ENCODE measurements at regions not wholly inside any gene's neighbourhood (a gene's known extent, or its start where the extent isn't known, plus 50 kb on each side); places are given as distances from the start of the nearest gene placed in this dataset.
"Not testable (repeated sequence)": the region's sequence is repeated elsewhere in the genome, so short reads cannot be mapped to it uniquely, and the experiment has no call there.

DNA sequence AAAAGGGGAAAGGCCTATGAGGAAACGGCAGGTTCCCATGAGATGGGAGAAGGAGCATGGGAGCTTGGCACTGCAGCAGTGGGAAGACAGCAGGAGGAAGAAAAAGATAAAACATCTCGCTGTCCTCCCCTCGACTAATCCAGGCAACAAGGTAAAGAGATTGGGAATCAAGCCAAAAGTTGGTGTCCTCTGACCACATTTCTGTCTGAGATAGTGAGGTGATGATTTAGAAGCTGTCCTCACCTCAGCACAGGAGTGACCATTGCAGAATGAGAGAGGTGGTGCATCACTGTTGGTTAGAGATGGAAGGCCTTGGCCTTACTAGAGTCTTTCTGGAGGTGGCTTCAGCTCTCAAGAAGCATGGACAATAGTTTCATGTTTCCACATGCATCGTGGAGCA lies 226.6 kb upstream of the CCDC54 start:
- no peaks in the 10 kb centered on the region for H3K4me1 ChIP-seq (ENCODE audit: insufficient read depth, low read length)
- H3K36me3 ChIP-seq (ENCODE audit: insufficient read depth, low read length): no peaks in the 10 kb centered on the region
- peaks cover under 1% of the 10 kb centered on the region; the same call in 1 of the 2 replicates for H3K9me3 ChIP-seq (ENCODE audit: insufficient read depth, low read depth, low read length)
- WGBS: 97% methylated on average over 4 of the region's 4 CpGs
- H3K27me3 ChIP-seq (ENCODE audit: insufficient read depth, low read length): no peaks in the 10 kb centered on the region
- H3K4me3 ChIP-seq (ENCODE audit: low read length): no peak overlapping the region
- H3K27ac ChIP-seq (ENCODE audit: low read depth, low read length): no peak overlapping the region
- H3K9ac ChIP-seq (ENCODE audit: low read depth, low read length): no peak overlapping the region

DNA sequence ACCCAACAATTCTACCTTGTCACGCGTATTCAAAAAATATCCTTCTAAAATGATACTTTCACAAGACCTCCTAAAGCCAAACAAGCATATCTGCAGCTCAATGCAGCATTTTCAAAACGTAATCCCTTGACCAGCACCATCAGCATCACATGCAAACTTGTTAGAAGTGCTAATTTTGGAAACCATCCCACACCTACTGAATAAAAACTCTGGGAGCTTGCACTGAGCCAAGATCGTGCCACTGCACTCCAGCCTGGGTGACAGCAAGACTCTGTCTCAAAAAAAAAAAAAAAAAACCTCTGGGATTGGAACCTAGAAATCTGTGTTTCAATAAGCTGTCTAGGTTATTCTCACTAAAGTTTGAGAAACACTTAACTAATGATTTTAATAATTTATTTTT lies 223.3 kb upstream of the CCDC54 start:
- WGBS: 93% methylated on average over 4 of the region's 4 CpGs

DNA sequence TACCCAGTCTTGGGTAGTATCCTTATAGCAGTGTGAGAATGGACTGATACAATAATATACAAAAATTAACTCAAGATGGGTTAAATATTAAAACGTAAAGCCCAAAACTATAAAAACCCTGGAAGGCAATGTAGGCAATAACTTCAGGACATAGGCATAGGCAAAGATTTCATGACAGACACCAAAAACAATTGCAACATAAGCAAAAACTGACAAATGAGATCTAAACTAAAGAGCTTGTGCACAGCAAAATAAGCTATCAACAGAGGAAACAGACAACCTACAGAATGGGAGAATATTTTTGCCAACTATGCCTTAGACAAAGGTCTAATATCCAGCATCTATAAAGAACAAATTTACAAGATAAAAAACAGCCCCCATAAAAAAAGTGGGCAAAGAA lies 204.8 kb upstream of the CCDC54 start:
- H3K36me3 ChIP-seq (ENCODE audit: insufficient read depth, low read length): no peaks in the 10 kb centered on the region
- WGBS: 86% methylated on average over 1 of the region's 1 CpG
- no peak overlapping the region for H3K9ac ChIP-seq (ENCODE audit: low read depth, low read length)
- no peak overlapping the region for H3K27ac ChIP-seq (ENCODE audit: low read depth, low read length)
- no peaks in the 10 kb centered on the region for H3K4me1 ChIP-seq (ENCODE audit: insufficient read depth, low read length)
- no peaks in the 10 kb centered on the region for H3K27me3 ChIP-seq (ENCODE audit: insufficient read depth, low read length)
- no peak overlapping the region for H3K4me3 ChIP-seq (ENCODE audit: low read length)
- peaks cover 17% of the 10 kb centered on the region; the same call in 1 of the 2 replicates for H3K9me3 ChIP-seq (ENCODE audit: insufficient read depth, low read depth, low read length)

More for the DNA sequence above, 223.3 kb upstream of the CCDC54 start:
- Histone ChIP-seq H3K9ac (ENCODE audit: low read depth, low read length) (no peak overlapping the region), H3K27me3 (ENCODE audit: insufficient read depth, low read length) (no peaks in the 10 kb centered on the region), H3K9me3 (ENCODE audit: insufficient read depth, low read depth, low read length) (peaks cover 17% of the 10 kb centered on the region; the same call in 1 of the 2 replicates), H3K36me3 (ENCODE audit: insufficient read depth, low read length) (no peaks in the 10 kb centered on the region), H3K4me1 (ENCODE audit: insufficient read depth, low read length) (no peaks in the 10 kb centered on the region), H3K27ac (ENCODE audit: low read depth, low read length) (no peak overlapping the region), H3K4me3 (ENCODE audit: low read length) (no peak overlapping the region)

DNA sequence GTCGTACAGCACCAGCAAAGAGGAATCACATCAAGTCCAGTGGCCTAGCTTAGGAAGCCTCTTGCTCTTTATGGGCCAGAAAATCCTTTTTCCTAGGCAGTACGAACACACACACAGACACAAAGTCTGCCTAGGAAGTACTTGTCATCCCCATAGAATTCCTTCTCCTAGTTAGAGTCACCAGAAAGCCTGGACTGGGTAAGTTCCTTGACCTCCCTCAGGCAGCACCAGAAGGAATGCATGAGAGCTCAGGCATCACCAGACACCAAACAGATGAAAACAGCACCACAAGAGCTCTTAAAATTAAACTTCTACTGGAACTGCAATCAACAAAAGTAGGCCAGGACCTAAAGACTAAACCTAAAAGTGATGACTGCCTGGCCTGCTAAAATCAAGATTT lies 192.9 kb upstream of the CCDC54 start:
- Histone ChIP-seq H3K4me3 (ENCODE audit: low read length) (no peak overlapping the region), H3K9me3 (ENCODE audit: insufficient read depth, low read depth, low read length) (no peaks in the 10 kb centered on the region), H3K4me1 (ENCODE audit: insufficient read depth, low read length) (no peaks in the 10 kb centered on the region), H3K9ac (ENCODE audit: low read depth, low read length) (no peak overlapping the region), H3K27ac (ENCODE audit: low read depth, low read length) (no peak overlapping the region), H3K36me3 (ENCODE audit: insufficient read depth, low read length) (no peaks in the 10 kb centered on the region), H3K27me3 (ENCODE audit: insufficient read depth, low read length) (no peaks in the 10 kb centered on the region)
- 89% methylated on average over 2 of the region's 2 CpGs for WGBS

DNA sequence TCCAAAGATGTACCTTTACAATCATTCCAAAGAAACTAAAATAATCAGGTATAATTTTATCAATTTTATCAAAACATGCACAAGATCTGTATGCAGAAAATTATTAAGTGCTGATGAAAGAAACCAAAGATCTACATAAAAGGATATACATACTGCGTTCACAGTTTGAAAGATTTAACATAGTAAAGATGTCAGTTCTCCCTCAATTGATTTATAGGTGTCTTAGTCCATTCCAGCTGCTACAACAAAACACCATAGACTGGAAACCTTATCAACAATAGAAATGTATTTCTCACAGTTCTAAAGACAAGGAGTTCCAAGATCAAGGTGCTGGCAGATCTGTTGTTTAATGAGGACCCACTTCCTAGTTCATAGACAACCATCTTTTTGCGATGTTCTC lies 189.0 kb upstream of the CCDC54 start:
- Histone ChIP-seq H3K36me3 (ENCODE audit: insufficient read depth, low read length) (no peaks in the 10 kb centered on the region), H3K27ac (ENCODE audit: low read depth, low read length) (no peak overlapping the region), H3K27me3 (ENCODE audit: insufficient read depth, low read length) (no peaks in the 10 kb centered on the region), H3K4me1 (ENCODE audit: insufficient read depth, low read length) (no peaks in the 10 kb centered on the region), H3K9ac (ENCODE audit: low read depth, low read length) (no peak overlapping the region), H3K9me3 (ENCODE audit: insufficient read depth, low read depth, low read length) (no peaks in the 10 kb centered on the region), H3K4me3 (ENCODE audit: low read length) (no peak overlapping the region)
- 100% methylated on average over 1 of the region's 2 CpGs for WGBS

DNA sequence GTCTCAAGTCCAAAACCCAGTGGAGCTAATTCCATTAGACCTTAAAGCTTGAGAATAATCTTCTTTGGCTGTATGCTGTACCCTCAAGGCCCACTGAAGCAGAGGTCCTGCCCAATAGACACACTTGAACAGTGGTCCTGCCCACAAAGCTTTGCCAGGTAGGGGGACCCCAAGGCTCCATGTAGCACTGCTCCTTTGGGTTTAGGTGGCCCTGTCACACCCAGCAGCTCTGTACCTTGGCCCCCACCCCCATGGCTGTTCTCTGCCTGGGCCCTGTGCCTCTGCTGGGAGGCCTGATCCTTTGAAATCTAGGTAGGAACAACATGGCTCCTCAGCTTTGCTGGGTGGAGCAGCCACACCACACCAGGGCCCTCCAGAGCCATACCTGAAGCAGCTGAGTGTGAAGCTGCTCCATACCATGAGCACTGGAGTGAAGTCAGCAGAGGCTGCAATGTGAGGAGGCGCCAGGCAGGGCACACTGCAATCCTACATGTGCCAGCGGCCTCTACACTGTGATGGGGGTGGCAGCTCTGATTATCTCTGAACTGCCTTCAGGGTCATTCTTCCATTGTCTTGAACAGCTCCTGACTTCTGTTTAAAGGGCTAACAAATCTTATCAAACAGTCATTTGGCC lies 188.0 kb upstream of the CCDC54 start:
- 93% methylated on average over 2 of the region's 2 CpGs for WGBS
- no peaks in the 10 kb centered on the region for H3K4me1 ChIP-seq (ENCODE audit: insufficient read depth, low read length)
- H3K36me3 ChIP-seq (ENCODE audit: insufficient read depth, low read length): no peaks in the 10 kb centered on the region
- H3K27me3 ChIP-seq (ENCODE audit: insufficient read depth, low read length): no peaks in the 10 kb centered on the region
- H3K4me3 ChIP-seq (ENCODE audit: low read length): no peak overlapping the region
- no peak overlapping the region for H3K27ac ChIP-seq (ENCODE audit: low read depth, low read length)
- H3K9me3 ChIP-seq (ENCODE audit: insufficient read depth, low read depth, low read length): no peaks in the 10 kb centered on the region
- no peak overlapping the region for H3K9ac ChIP-seq (ENCODE audit: low read depth, low read length)

DNA sequence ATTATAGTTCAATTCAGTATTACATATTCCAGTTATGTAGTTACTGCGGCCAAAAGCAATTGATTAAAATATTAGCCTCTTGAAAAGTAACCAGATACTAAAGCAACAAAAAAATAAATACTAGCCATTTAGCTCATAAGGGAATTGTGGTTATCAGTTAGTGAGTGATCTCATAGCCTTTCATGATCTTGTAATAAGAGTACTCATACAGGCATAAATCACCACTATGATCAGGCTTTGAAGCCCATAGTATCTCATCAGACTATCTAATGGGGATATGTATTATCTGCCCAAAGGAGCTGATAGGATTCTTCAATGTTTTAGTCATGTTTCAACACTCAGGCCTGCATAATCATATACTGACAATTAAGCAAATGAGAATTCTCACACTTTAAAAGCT lies 184.1 kb upstream of the CCDC54 start:
- WGBS: no CpG with 5 or more reads among the region's 1 CpG
- Histone ChIP-seq H3K9me3 (ENCODE audit: insufficient read depth, low read depth, low read length) (no peaks in the 10 kb centered on the region), H3K36me3 (ENCODE audit: insufficient read depth, low read length) (no peaks in the 10 kb centered on the region)

DNA sequence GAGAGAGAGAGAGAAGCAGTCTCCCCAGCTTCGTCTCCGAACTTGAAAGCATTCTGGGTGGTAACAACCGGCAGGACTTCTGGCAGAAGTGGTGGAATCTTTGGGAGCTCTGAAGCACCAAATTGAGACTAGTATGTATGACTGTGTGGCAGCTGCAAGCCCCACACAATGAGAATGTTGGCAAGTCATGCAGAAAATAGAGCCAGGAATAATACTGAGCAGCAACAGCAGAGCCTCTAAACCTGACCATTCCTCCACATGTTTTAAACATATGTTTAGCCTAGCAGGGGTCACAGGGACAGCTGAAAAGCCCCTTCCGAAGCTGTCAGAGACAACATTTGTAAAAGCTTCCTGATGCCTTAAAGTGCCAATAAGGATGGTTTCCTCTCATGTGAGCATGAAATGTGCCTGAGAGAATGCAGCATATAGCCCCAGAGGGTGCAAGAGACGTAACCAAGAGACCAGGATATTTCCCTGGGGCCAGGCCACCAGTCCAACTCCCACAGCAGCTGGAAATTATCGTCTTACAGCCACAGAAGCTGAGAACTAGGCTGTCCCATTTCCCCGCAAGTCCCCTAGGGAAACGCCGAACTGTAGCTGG lies 178.6 kb upstream of the CCDC54 start:
- WGBS: 92% methylated on average over 9 of the region's 9 CpGs
- no peak overlapping the region for H3K27ac ChIP-seq (ENCODE audit: low read depth, low read length)
- no peak overlapping the region for H3K9ac ChIP-seq (ENCODE audit: low read depth, low read length)

More for the DNA sequence above, 184.1 kb upstream of the CCDC54 start:
- Histone ChIP-seq H3K27ac (ENCODE audit: low read depth, low read length) (no peak overlapping the region), H3K27me3 (ENCODE audit: insufficient read depth, low read length) (no peaks in the 10 kb centered on the region), H3K9ac (ENCODE audit: low read depth, low read length) (no peak overlapping the region), H3K4me1 (ENCODE audit: insufficient read depth, low read length) (no peaks in the 10 kb centered on the region), H3K4me3 (ENCODE audit: low read length) (no peak overlapping the region)

DNA sequence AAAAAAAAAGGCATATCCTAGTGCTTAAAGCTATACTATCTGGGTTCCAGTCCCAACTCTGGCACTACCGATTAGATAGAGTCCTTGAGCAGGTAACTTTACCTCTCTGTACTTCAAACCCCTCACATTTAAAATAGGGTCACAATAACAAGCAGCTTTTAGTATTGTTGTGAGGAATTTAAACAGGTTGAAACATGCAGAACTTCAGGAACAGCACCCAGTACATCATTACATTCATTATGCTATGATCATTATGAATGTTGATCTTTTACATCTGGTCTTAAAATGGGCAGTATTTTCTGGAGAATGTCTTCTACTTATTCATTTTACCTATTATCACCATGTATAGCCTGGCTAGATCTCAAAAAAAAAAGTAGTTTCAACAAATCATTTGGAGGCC lies 176.1 kb upstream of the CCDC54 start:
- WGBS: 89% methylated on average over 1 of the region's 1 CpG
- no peaks in the 10 kb centered on the region for H3K36me3 ChIP-seq (ENCODE audit: insufficient read depth, low read length)
- H3K9me3 ChIP-seq (ENCODE audit: insufficient read depth, low read depth, low read length): no peaks in the 10 kb centered on the region
- no peaks in the 10 kb centered on the region; the same call in 1 of the 2 replicates for H3K4me1 ChIP-seq (ENCODE audit: insufficient read depth, low read length)
- no peak overlapping the region for H3K4me3 ChIP-seq (ENCODE audit: low read length)
- no peaks in the 10 kb centered on the region for H3K27me3 ChIP-seq (ENCODE audit: insufficient read depth, low read length)
- no peak overlapping the region for H3K9ac ChIP-seq (ENCODE audit: low read depth, low read length)
- H3K27ac ChIP-seq (ENCODE audit: low read depth, low read length): no peak overlapping the region

More for the DNA sequence above, 178.6 kb upstream of the CCDC54 start:
- Histone ChIP-seq H3K27me3 (ENCODE audit: insufficient read depth, low read length) (no peaks in the 10 kb centered on the region), H3K4me3 (ENCODE audit: low read length) (no peak overlapping the region), H3K36me3 (ENCODE audit: insufficient read depth, low read length) (no peaks in the 10 kb centered on the region), H3K9me3 (ENCODE audit: insufficient read depth, low read depth, low read length) (no peaks in the 10 kb centered on the region), H3K4me1 (ENCODE audit: insufficient read depth, low read length) (no peaks in the 10 kb centered on the region)

DNA sequence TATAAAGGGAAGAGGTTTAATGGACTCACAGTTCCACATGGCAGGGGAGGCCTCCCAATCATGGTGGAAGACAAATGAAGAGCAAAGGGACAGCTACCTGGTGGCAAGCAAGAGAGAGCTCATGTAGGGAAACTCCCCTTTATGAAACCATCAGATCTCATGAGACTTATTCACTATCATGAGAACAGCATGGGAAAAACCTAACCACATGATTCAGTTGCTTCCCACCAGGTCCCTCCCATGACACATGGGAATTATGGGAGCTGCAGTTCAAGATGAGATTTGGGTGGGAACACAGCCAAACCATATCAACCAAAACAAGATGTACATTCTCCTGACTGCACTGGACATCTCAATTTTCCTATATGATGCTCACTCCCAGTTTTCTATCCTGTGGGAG lies 174.4 kb upstream of the CCDC54 start:
- not testable (repeated sequence) for H3K27ac ChIP-seq (ENCODE audit: low read depth, low read length); H3K27me3 ChIP-seq (ENCODE audit: insufficient read depth, low read length); H3K9me3 ChIP-seq (ENCODE audit: insufficient read depth, low read depth, low read length); H3K4me1 ChIP-seq (ENCODE audit: insufficient read depth, low read length); H3K4me3 ChIP-seq (ENCODE audit: low read length); H3K36me3 ChIP-seq (ENCODE audit: insufficient read depth, low read length); H3K9ac ChIP-seq (ENCODE audit: low read depth, low read length)

DNA sequence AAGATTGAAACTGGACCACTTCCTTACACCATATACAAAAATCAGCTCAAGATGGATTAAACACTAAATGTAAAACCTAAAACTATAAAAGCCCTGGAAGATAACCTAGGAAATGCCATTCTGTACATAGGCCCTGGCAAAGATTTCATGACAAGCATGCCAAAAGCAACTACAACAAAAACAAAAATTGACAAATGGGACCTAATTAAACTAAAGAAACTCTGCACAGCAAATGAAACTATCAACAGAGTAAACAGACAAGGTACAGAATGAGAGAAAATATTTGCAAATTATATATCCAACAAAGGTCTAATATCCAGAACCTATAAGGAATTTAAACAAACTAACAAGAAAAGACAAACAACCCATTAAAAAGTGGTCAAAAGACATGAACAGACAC lies 173.1 kb upstream of the CCDC54 start:
- Histone ChIP-seq H3K36me3 (ENCODE audit: insufficient read depth, low read length) (no peaks in the 10 kb centered on the region), H3K9me3 (ENCODE audit: insufficient read depth, low read depth, low read length) (no peaks in the 10 kb centered on the region), H3K4me1 (ENCODE audit: insufficient read depth, low read length) (peaks cover 10% of the 10 kb centered on the region; the same call in 1 of the 2 replicates), H3K27ac (ENCODE audit: low read depth, low read length) (no peak overlapping the region), H3K9ac (ENCODE audit: low read depth, low read length) (no peak overlapping the region), H3K27me3 (ENCODE audit: insufficient read depth, low read length) (no peaks in the 10 kb centered on the region), H3K4me3 (ENCODE audit: low read length) (no peak overlapping the region)

DNA sequence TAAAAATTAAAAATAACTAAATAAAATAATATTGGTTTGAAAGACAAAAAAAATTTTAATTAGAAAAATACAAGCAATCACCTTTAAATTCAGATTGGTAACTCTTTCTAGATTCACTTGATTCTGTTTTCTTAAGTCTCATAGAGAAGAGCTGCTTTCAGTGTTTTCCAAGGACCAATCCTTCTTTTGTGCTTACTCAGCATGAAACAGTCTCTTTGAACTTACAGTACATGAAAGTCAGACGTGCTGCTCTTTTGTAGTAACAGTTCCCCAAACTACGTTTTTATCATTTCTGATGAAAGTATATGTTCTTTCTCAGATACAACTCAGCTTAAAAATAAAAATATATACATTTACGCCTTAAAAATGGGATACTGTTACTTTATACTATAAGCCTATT lies 171.9 kb upstream of the CCDC54 start:
- Histone ChIP-seq H3K27me3 (ENCODE audit: insufficient read depth, low read length) (no peaks in the 10 kb centered on the region), H3K9me3 (ENCODE audit: insufficient read depth, low read depth, low read length) (no peaks in the 10 kb centered on the region), H3K4me1 (ENCODE audit: insufficient read depth, low read length) (peaks cover 10% of the 10 kb centered on the region; the same call in 1 of the 2 replicates), H3K36me3 (ENCODE audit: insufficient read depth, low read length) (no peaks in the 10 kb centered on the region), H3K27ac (ENCODE audit: low read depth, low read length) (no peak overlapping the region), H3K4me3 (ENCODE audit: low read length) (no peak overlapping the region), H3K9ac (ENCODE audit: low read depth, low read length) (no peak overlapping the region)
- WGBS: 60% methylated on average over 1 of the region's 3 CpGs

Measured in HUES64 (cell line).